Gastrocnemius medialis (tissue), 4 donors: ENCODE measurements at regions not wholly inside any gene's neighbourhood (a gene's known extent, or its start where the extent isn't known, plus 50 kb on each side); places are given as distances from the start of the nearest gene placed in this dataset.

ENCODE experiments used
- ATAC-seq, 2 donors: fragments of 150-250 bp; one replicate each; pipeline ENCODE4 v1.9.1; 2016
- DNase-seq, 2 donors: peaks; one replicate each; pipeline ENCODE4 v3.0.0-alpha.2; 2019
- H3K27ac ChIP-seq, 4 donors: fragments of 200-600 bp; sonication (generic); 1 replicate in 1 of 4; 2 replicates in 3 of 4; pipeline ENCODE4 v1.5.1; 2016 to 2018; ENCODE audit warnings: mild to moderate bottlenecking in 2 of 4, moderate library complexity in 1 of 4
- H3K27me3 ChIP-seq, 3 donors: fragments of 200-600 bp; sonication (generic) in 2 of 3; 1 replicate in 1 of 3; 2 replicates in 2 of 3; pipeline versions ENCODE4 v1.5.1 to v1.6.0; 2016 to 2019; ENCODE audit warnings: mild to moderate bottlenecking in 1 of 3, moderate library complexity in 1 of 3
- H3K36me3 ChIP-seq, 2 donors: fragments of 200-600 bp; sonication (generic) in 1 of 2; one replicate each; pipeline ENCODE4 v1.5.1; 2017 to 2018
- H3K4me1 ChIP-seq, 2 donors: fragments of 200-600 bp; sonication (generic) in 1 of 2; one replicate each; pipeline ENCODE4 v1.5.1; 2016 to 2017; ENCODE audit warnings: mild to moderate bottlenecking in 2 of 2
- H3K4me3 ChIP-seq, 4 donors: fragments of 200-600 bp; sonication (generic) in 3 of 4; 1 replicate in 1 of 4; 2 replicates in 3 of 4; pipeline ENCODE4 v1.5.1; 2016 to 2019; ENCODE audit warnings: mild to moderate bottlenecking in 2 of 4
- H3K9me3 ChIP-seq, 3 donors: fragments of 200-600 bp; sonication (generic) in 2 of 3; 1 replicate in 1 of 3; 2 replicates in 2 of 3; pipeline ENCODE4 v1.5.1; 2016 to 2019
- CTCF ChIP-seq, 5 experiments: fragments of 450-650 bp in 3 of 5; fragments of 200-600 bp in 2 of 5; sonication (generic) in 2 of 5; IDR thresholded peaks in 4 of 5; conservative IDR thresholded peaks in 1 of 5; 1 replicate in 4 of 5; 2 replicates in 1 of 5; pipeline ENCODE4 v1.5.1; 2016 to 2019; ENCODE audit warnings: antibody characterized with exemption in 5 of 5, mild to moderate bottlenecking in 3 of 5, moderate library complexity in 3 of 5
- POLR2A ChIP-seq, 2 donors: fragments of 450-650 bp; IDR thresholded peaks; one replicate each; pipeline ENCODE4 v1.6.1; 2017; ENCODE audit warnings: antibody characterized with exemption in 2 of 2, mild to moderate bottlenecking in 2 of 2, moderate library complexity in 2 of 2
- in situ Hi-C, 4 donors: fragments of 200-750 bp; cut with MboI; loops; one replicate each; pipeline versions ENCODE4 v1.15.0 to v1.8.0; 2017; ENCODE audit warnings: low sequenced_read_pairs in 4 of 4
- intact Hi-C: fragments of 100-400 bp; cut with DNase I; formaldehyde crosslinking; loops from one replicate; pipeline ENCODE4 v1.15.1; 2023; ENCODE audit warnings: low total_unique reads

DNA sequence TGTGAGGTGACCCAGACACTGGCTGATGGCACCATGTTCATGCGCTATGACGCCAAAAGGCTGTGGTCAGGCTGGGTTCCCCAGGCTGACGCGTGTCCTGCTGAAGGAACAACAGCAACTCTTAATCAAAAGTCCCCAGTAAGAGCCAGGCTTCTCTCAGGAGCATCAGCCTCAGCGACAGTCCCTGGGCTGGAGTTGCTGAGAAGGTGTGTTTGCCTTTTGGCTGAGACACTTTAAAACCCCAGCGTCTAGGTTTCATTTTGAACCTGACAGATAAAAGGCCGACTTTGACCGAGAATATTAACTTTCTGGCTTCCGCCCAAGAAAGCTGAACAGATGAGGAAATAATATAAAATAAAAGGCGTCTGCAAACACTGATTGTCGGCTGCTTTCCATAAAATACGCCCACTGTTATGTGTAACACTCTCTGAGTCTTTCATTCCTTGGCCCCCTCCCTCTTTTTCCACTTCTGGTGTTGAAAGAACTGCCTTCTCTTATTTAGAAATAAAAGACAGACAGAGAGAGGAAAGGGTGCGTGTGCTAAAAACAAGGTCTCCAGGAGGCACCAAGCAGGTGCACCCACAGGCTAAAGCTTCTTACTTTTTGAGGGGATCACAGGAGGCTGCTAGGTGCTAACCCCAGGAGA is 373.6 kb downstream of the MID1IP1 start:
- no peaks in the 10 kb centered on the region for H3K9me3 ChIP-seq
- no peaks in the 10 kb centered on the region for H3K27me3 ChIP-seq
- TF ChIP-seq CTCF (IDR thresholded peaks at IDR 0.05 in 4 of 5, conservative IDR thresholded peaks at IDR 0.05 in 1 of 5) (no peak), POLR2A (IDR thresholded peaks at IDR 0.05) (no peak)
- H3K4me3 ChIP-seq: peak overlapping the region in 1 of 4 donors; percentile 13
- in situ Hi-C loops (no loop called here), intact Hi-C loops (no loop called here)
- no peaks in the 10 kb centered on the region for H3K4me1 ChIP-seq
- no peak for DNase-seq
- H3K27ac ChIP-seq: no peak overlapping the region
- ATAC-seq: no peak
- no peaks in the 10 kb centered on the region for H3K36me3 ChIP-seq

GRCh38 chrX:39175418-39176057 is 374.3 kb downstream of the MID1IP1 start:
- no peak for TF ChIP-seq CTCF (IDR thresholded peaks at IDR 0.05 in 4 of 5, conservative IDR thresholded peaks at IDR 0.05 in 1 of 5)
- TF ChIP-seq POLR2A (IDR thresholded peaks at IDR 0.05): no peak
- no peaks in the 10 kb centered on the region for H3K9me3 ChIP-seq
- no peak for DNase-seq
- ATAC-seq: no peak
- H3K27ac ChIP-seq: no peak overlapping the region
- no peak overlapping the region for H3K4me3 ChIP-seq
- H3K27me3 ChIP-seq: no peaks in the 10 kb centered on the region
- H3K4me1 ChIP-seq: no peaks in the 10 kb centered on the region
- in situ Hi-C loops: no loop called here
- H3K36me3 ChIP-seq: no peaks in the 10 kb centered on the region
- intact Hi-C loops: no loop called here

GRCh38 chrX:39176105-39176504 is 374.8 kb downstream of the MID1IP1 start:
- H3K4me3 ChIP-seq: no peak overlapping the region
- H3K27ac ChIP-seq: no peak overlapping the region
- H3K4me1 ChIP-seq: no peaks in the 10 kb centered on the region
- intact Hi-C loops: no loop called here
- DNase-seq (no peak), ATAC-seq (no peak)
- TF ChIP-seq POLR2A (IDR thresholded peaks at IDR 0.05) (no peak), CTCF (IDR thresholded peaks at IDR 0.05 in 4 of 5, conservative IDR thresholded peaks at IDR 0.05 in 1 of 5) (no peak)
- H3K36me3 ChIP-seq: no peaks in the 10 kb centered on the region
- in situ Hi-C loops: no loop called here
- no peaks in the 10 kb centered on the region for H3K9me3 ChIP-seq
- H3K27me3 ChIP-seq: no peaks in the 10 kb centered on the region

DNA sequence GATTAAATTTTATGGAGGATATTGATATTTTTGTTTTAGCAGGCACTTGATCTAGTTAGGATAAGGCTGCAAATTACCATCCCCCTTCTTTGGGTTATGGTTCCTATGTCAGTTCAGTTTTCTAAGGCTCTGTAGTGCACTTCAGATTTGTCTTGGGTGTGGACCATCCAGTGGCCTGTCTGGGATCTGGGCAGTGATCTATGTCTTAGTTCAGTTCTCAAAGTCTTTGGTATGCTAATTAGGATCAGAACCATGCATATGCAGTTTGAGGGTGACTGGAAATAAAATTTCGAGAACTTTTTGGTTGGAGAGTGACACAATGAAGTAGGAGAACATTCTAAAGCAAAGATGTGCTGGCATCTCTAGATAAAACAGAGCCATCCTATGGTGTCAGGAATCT is 388.2 kb downstream of the MID1IP1 start:
- H3K9me3 ChIP-seq: no peaks in the 10 kb centered on the region
- no peak for TF ChIP-seq CTCF (IDR thresholded peaks at IDR 0.05 in 4 of 5, conservative IDR thresholded peaks at IDR 0.05 in 1 of 5)
- TF ChIP-seq POLR2A (IDR thresholded peaks at IDR 0.05): no peak
- no peak overlapping the region for H3K4me3 ChIP-seq
- in situ Hi-C loops: no loop called here
- H3K4me1 ChIP-seq: no peaks in the 10 kb centered on the region
- H3K36me3 ChIP-seq: no peaks in the 10 kb centered on the region
- intact Hi-C loops: no loop called here
- DNase-seq (no peak), ATAC-seq (no peak)
- H3K27me3 ChIP-seq: peaks cover 0 to 3% (median 0%) of the 10 kb centered on the region in 3 donors
- no peak overlapping the region for H3K27ac ChIP-seq
